HepG2 (cell line): ENCODE measurements at regions not wholly inside any gene's neighbourhood (a gene's known extent, or its start where the extent isn't known, plus 50 kb on each side); places are given as distances from the start of the nearest gene placed in this dataset.

Experiments
- ATAC-seq: fragments of 200-7000 bp; cut with Tn5 transposase; 3 replicates; pipeline ENCODE4 v1.9.1; 2020; ENCODE audit warnings: mild to moderate bottlenecking, moderate library complexity
- BruUV-seq: library from RNA; stranded (reverse); fragments of 400-500 nt; replicated peaks from 2 replicates; lab custom pipeline; 2021; lab: Mats Ljungman, UMichigan
- CTCF ChIA-PET: fragments of 300-600 bp; formaldehyde crosslinking; extraction: SDS; loops from one replicate; lab custom pipeline; 2021; ENCODE audit warnings: low total read pairs, inconsistent platforms, low intra/inter-chr PET ratio; lab: Yijun Ruan, JAX
- POLR2A ChIA-PET: fragments of 350-600 bp; sonication (Branson Sonifier 250); formaldehyde crosslinking; loops from one replicate; lab custom pipeline; 2020; ENCODE audit warnings: antibody characterized with exemption, inconsistent platforms; lab: Yijun Ruan, JAX
- DNase-seq: peaks from one replicate; pipeline ENCODE4 v3.0.0-alpha.2; 2015; ENCODE audit warnings: low spot score
- FAIRE-seq: peaks from 3 replicates; lab custom pipeline; 2011; peaks lifted over from hg19 to GRCh38; lab: Jason Lieb, UNC
- H2AFZ ChIP-seq: one replicate; pipeline ENCODE4 v1.6.1; 2011; ENCODE audit warnings: low read length, inconsistent platforms
- H3K27ac ChIP-seq: fragments of 300-600 bp; 3 replicates; pipeline ENCODE4 v1.8.0; 2011; ENCODE audit warnings: mixed run types, mild to moderate bottlenecking, mixed read lengths, low read length, inconsistent platforms; ENCODE audit not compliant: insufficient read depth; ENCODE audit errors: extremely low read length
- H3K27me3 ChIP-seq, 2 experiments: fragments of 200-600 bp in 1 of 2; 2 replicates in 1 of 2; 3 replicates in 1 of 2; pipeline versions ENCODE4 v1.6.0 to v1.8.0; 2011; ENCODE audit warnings: low read length in 2 of 2, mild to moderate bottlenecking in 2 of 2, moderate library complexity in 2 of 2, inconsistent platforms in 1 of 2; ENCODE audit not compliant: insufficient read depth in 2 of 2, control insufficient read depth in 1 of 2
- H3K36me3 ChIP-seq, 2 experiments: fragments of 200-600 bp in 1 of 2; replicated peaks in 1 of 2; 2 replicates in 1 of 2; 3 replicates in 1 of 2; pipeline versions ENCODE4 v1.5.1 to v1.8.0; 2011; ENCODE audit warnings: low read length in 2 of 2, inconsistent platforms in 1 of 2; ENCODE audit not compliant: insufficient read depth in 2 of 2, control insufficient read depth in 1 of 2
- H3K4me1 ChIP-seq: 2 replicates; pipeline ENCODE4 v1.5.1; 2012; ENCODE audit warnings: low read length, inconsistent platforms; ENCODE audit not compliant: insufficient read depth
- H3K4me2 ChIP-seq: 2 replicates; pipeline ENCODE4 v1.6.0; 2011; ENCODE audit warnings: low read depth, low read length, inconsistent platforms
- H3K4me3 ChIP-seq, 3 experiments: fragments of 200-600 bp in 1 of 3; sonication (generic), shearing (Covaris generic) in 1 of 3; replicated peaks in 1 of 3; 2 replicates each; pipeline ENCODE4 v1.5.1; 2011 to 2016; ENCODE audit warnings: low read length in 3 of 3, inconsistent platforms in 2 of 3, low read depth in 2 of 3, mild to moderate bottlenecking in 2 of 3, control low read depth in 1 of 3, mixed read lengths in 1 of 3; ENCODE audit not compliant: insufficient read depth in 1 of 3
- H3K79me2 ChIP-seq: one replicate; pipeline ENCODE4 v1.6.1; 2011; ENCODE audit warnings: low read length, inconsistent platforms; ENCODE audit not compliant: insufficient read depth
- H3K9ac ChIP-seq: 2 replicates; pipeline ENCODE4 v1.6.0; 2011; ENCODE audit warnings: mild to moderate bottlenecking, low read depth, low read length, inconsistent platforms; ENCODE audit not compliant: insufficient read depth
- H3K9me3 ChIP-seq: 2 replicates; pipeline ENCODE4 v1.5.1; 2012; ENCODE audit warnings: mild to moderate bottlenecking, low read length
- H4K20me1 ChIP-seq: 2 replicates; pipeline ENCODE4 v1.6.0; 2011; ENCODE audit warnings: inconsistent platforms, mild to moderate bottlenecking, low read length, moderate library complexity; ENCODE audit not compliant: insufficient read depth
- HNF1A ChIP-seq, 2 experiments: sonication (generic) in 1 of 2; formaldehyde crosslinking in 1 of 2; IDR thresholded peaks; 2 replicates each; pipeline versions ENCODE4 v1.4.0 to v1.6.1; 2016 to 2020; ENCODE audit warnings: borderline replicate concordance in 1 of 2, low read depth in 1 of 2, mild to moderate bottlenecking in 1 of 2, missing genetic modification reagents in 1 of 2
- NCOR1 ChIP-seq: fragments of 200-600 bp; sonication (generic); IDR thresholded peaks from 2 replicates; pipeline ENCODE4 v1.7.0; 2017; ENCODE audit warnings: antibody characterized with exemption, low read length, borderline replicate concordance
- ZMYM3 ChIP-seq: sonication (generic); formaldehyde crosslinking; IDR thresholded peaks from 2 replicates; pipeline ENCODE4 v1.5.1; 2020; ENCODE audit warnings: mild to moderate bottlenecking, missing genetic modification reagents
- ZNF263 ChIP-seq: sonication (generic); formaldehyde crosslinking; IDR thresholded peaks from 2 replicates; pipeline ENCODE4 v1.4.0; 2020; ENCODE audit warnings: missing genetic modification reagents
- WGBS: methylation state at CpG from one replicate; pipeline ENCODE4 v1.1.6; 2017; ENCODE audit warnings: low lambda C conversion rate; 5-methylcytosine and 5-hydroxymethylcytosine counted together
- in situ Hi-C: cut with HindIII; loops from 2 replicates; pipeline ENCODE4 v1.10.0; 2017; ENCODE audit warnings: low pct_unique_long_range_greater_than_20kb; ENCODE audit not compliant: extremely low pct_ligation_motif_present
- intact Hi-C: fragments of 100-400 bp; cut with micrococcal nuclease; formaldehyde crosslinking; loops from one replicate; pipeline ENCODE4 v1.10.0; 2022; ENCODE audit not compliant: unreplicated experiment

DNA sequence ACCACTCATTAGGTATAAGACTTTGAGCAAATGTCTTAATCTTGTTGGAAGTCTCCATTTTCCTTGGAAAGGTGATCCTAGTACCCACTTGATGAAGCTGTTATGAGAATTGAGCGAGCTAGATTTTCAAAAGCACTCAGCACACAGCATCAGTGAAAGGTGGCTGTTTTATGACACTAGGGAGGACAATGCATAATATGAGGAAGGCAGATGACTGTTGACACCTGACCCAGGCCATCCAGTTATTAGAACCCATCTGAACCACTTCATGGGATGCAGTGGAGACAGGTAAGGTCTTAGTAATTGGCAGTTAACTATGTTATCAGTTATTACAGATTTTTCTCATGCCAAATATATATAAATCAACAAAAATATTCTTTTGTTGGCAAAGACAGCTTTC lies 369.9 kb upstream of the PDE3A start:
- TF ChIP-seq ZNF263: no peak
- TF ChIP-seq HNF1A (IDR thresholded peaks at IDR 0.05; ENCODE audit: low read depth): no peak
- TF ChIP-seq HNF1A (CRISPR knock-in tag; IDR thresholded peaks at IDR 0.05; ENCODE audit: borderline replicate concordance): no peak
- TF ChIP-seq NCOR1: no peak
- TF ChIP-seq ZMYM3 (CRISPR knock-in tag): no peak
- Histone ChIP-seq H3K79me2 (no peaks in the 10 kb centered on the region), H3K27ac (no peak overlapping the region), H3K4me2 (no peak overlapping the region), H3K4me1 (no peaks in the 10 kb centered on the region), H3K27me3 (no peaks in the 10 kb centered on the region), H3K36me3 (no peaks in the 10 kb centered on the region), H3K9me3 (no peaks in the 10 kb centered on the region), H4K20me1 (no peaks in the 10 kb centered on the region), H2AFZ (no peak overlapping the region), H3K4me3 (no peak overlapping the region), H3K9ac (no peak overlapping the region)
- no TSS peak for BruUV-seq
- FAIRE-seq (no peak), DNase-seq (no peak), ATAC-seq (no peak)
- ChIA-PET POLR2A (no interaction called here), CTCF (no interaction called here)
- 0% methylated on average over 1 of the region's 1 CpG for WGBS
- in situ Hi-C loops (no loop called here), intact Hi-C loops (no loop called here)
